Stomach (tissue), 8 donors: ENCODE measurements at regions not wholly inside any gene's neighbourhood (a gene's known extent, or its start where the extent isn't known, plus 50 kb on each side); places are given as distances from the start of the nearest gene placed in this dataset.
"Not testable (repeated sequence)": the region's sequence is repeated elsewhere in the genome, so short reads cannot be mapped to it uniquely, and the experiment has no call there.

Experiments used
- DNase-seq, 2 donors: peaks; one replicate each; pipeline versions ENCODE4 v3.0.0 to v3.0.0-alpha.2; 2013 to 2019
- H3K27ac ChIP-seq, 5 donors: fragments of 200-600 bp in 4 of 5; sonication (generic) in 4 of 5; one replicate each; pipeline ENCODE4 v1.5.1; 2013 to 2019; ENCODE audit warnings: mild to moderate bottlenecking in 1 of 5, moderate library complexity in 1 of 5
- H3K27me3 ChIP-seq, 3 donors: fragments of 200-600 bp; sonication (generic); one replicate each; pipeline ENCODE4 v1.5.1; 2017 to 2019; ENCODE audit warnings: mixed run types in 1 of 3
- H3K36me3 ChIP-seq, 4 donors: fragments of 200-600 bp; sonication (generic); 1 replicate in 3 of 4; 2 replicates in 1 of 4; pipeline ENCODE4 v1.5.1; 2016 to 2019
- H3K4me1 ChIP-seq, 4 donors: fragments of 200-600 bp; sonication (generic); one replicate each; pipeline ENCODE4 v1.5.1; 2016 to 2019
- H3K4me3 ChIP-seq, 4 donors: fragments of 200-600 bp; sonication (generic) in 3 of 4; one replicate each; pipeline ENCODE4 v1.5.1; 2016 to 2019; ENCODE audit warnings: mild to moderate bottlenecking in 1 of 4
- H3K9me3 ChIP-seq, 4 donors: fragments of 200-600 bp; sonication (generic); one replicate each; pipeline ENCODE4 v1.5.1; 2016 to 2019
- WGBS, 5 donors: extraction: QIAGEN DNeasy Blood & Tissue Kit in 3 of 5; methylation state at CpG; one replicate each; pipeline versions ENCODE4 v1.1.5 to v1.1.7; 2013 to 2018; 5-methylcytosine and 5-hydroxymethylcytosine counted together
- intact Hi-C: fragments of 100-400 bp; cut with DNase I; formaldehyde crosslinking; loops from one replicate; pipeline ENCODE4 v1.15.1; 2023; ENCODE audit warnings: low total_unique reads
- donor health status: healthy with polysubstance abuse.
- donor health status: Bipolar disorder and iron deficiency.
- donor health status: healthy.

DNA sequence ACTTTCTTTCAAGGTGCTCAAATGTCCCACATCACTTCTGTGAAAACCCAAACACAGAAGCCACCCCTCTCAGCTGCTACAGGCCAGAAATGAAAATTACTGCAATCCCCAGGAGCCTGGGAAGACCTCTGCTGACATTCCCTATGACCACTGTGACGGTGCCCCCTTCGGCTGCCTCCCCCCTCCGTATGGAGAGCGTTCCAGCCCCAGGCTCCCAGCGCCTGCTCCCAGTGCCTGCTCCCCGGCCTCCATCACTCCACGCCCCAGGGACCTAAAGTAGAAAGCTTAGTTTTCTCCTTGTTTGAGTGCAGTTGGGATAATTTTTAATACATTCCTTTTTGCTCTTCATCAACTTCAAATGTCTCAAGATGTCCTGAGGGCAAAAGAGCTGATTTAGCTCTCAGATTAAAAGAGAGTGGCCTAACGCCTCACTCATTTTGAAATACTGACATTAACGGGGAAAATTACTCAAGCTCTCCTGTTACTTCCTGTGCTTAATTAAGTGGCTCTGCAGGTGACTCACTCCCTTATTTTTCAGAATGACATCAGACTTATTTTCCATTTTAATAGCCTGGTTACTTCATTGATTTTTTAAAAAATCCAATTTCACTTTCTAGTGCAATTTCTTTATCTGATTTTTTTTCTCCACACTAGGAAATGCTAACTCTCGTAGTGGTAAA, 112.8 kb upstream of the PLGLB2 start:
- 85 to 91% (median 88%) methylated on average over 4 to 8 of the region's 10 CpGs for WGBS, 5 donors
- H3K9me3 ChIP-seq, H3K27ac ChIP-seq: not testable (repeated sequence)

DNA sequence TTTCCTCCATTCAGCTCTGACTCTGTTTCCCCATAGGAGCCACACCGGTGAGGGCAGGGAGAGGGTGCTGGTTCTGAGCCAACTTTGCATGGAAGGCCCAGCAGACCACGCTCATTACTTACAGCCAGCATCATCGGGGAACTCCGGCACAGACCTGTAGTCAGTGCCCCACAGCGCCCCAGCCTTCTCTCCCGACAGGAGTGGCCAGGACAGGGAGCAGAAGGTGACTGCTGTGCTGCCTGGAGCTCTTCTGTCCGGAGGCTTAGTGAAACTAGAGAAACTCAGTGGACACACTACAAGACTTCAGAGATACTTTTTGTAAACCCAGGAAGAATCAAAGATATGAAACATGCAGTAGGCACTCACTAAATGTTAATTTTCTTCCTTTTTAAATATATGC, 111.6 kb upstream of the PLGLB2 start:
- H3K4me1 ChIP-seq, H3K9me3 ChIP-seq, H3K27ac ChIP-seq, intact Hi-C loops, H3K4me3 ChIP-seq, H3K36me3 ChIP-seq, H3K27me3 ChIP-seq, DNase-seq: not testable (repeated sequence)
- WGBS, 5 donors: 83 to 90% (median 86%) methylated on average over 2 to 6 of the region's 7 CpGs

More for the DNA sequence above, 112.8 kb upstream of the PLGLB2 start:
- intact Hi-C loops, H3K4me1 ChIP-seq, H3K36me3 ChIP-seq, H3K4me3 ChIP-seq, H3K27me3 ChIP-seq, DNase-seq: not testable (repeated sequence)

DNA sequence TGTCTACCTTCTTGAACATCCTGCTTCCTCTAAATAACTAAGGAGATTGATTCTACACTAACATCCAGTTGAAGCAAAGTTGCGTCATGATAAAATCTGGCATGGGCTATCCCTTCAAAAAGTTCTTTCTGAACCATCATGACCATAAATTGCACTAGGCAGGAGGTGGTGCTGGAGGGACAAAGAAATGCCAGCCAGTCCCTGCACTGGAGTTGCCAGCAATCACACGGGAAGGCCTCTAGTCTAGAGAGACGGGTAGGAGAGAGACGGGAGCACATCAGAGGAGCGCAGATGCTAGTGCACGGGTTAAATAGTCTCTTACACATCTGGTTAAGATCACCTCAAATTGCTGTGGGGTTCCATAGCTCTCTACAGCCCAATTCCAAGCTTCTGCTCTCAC, 111.2 kb upstream of the PLGLB2 start:
- intact Hi-C loops, H3K27me3 ChIP-seq: not testable (repeated sequence)
- 62 to 93% (median 66%) methylated on average over 5 of the region's 6 CpGs for WGBS, 5 donors

DNA sequence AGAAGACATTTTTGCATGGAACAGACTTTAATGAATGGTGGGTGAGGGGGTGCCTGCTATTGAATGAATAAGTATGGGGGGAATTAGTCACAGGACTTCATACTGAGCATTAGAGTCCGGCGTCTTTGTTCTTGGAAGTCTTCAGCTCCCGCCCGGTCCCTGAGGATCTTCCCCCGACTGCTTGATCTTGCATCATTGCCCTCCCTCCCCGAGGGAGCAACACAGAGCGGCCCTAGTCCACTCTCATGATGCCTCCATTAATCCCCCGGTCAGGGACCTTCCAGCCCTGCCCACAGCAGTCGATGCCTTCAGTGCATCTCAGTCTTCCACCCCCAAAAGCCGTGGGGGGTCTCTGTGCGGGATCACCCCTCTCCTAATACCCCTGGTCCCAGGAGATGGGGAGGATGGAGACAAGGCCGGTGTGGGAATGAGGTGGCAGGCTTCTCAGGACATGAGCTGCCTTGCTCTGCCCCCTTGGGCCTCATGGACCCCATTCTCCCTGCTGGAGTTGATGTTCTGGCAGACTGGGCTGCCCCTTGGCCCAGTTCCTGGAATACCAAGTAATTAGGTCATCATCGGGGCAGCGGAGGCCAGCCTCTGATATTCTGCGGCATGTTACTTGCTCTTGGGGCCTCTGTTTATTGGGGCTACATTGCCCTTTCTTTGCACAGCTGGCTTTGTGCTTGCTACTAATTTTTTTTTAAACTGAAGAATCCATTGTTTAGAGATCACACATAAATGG, 110.5 kb upstream of the PLGLB2 start:
- peak in 1 of 2 donors; percentile 38 for DNase-seq
- H3K36me3 ChIP-seq, H3K4me3 ChIP-seq, H3K9me3 ChIP-seq, H3K4me1 ChIP-seq, H3K27me3 ChIP-seq, intact Hi-C loops, H3K27ac ChIP-seq: not testable (repeated sequence)
- WGBS, 5 donors: 78 to 85% (median 82%) methylated on average over 11 to 13 of the region's 15 CpGs

More for the DNA sequence above, 111.2 kb upstream of the PLGLB2 start:
- H3K36me3 ChIP-seq, H3K4me3 ChIP-seq, H3K9me3 ChIP-seq, DNase-seq, H3K4me1 ChIP-seq, H3K27ac ChIP-seq: not testable (repeated sequence)

DNA sequence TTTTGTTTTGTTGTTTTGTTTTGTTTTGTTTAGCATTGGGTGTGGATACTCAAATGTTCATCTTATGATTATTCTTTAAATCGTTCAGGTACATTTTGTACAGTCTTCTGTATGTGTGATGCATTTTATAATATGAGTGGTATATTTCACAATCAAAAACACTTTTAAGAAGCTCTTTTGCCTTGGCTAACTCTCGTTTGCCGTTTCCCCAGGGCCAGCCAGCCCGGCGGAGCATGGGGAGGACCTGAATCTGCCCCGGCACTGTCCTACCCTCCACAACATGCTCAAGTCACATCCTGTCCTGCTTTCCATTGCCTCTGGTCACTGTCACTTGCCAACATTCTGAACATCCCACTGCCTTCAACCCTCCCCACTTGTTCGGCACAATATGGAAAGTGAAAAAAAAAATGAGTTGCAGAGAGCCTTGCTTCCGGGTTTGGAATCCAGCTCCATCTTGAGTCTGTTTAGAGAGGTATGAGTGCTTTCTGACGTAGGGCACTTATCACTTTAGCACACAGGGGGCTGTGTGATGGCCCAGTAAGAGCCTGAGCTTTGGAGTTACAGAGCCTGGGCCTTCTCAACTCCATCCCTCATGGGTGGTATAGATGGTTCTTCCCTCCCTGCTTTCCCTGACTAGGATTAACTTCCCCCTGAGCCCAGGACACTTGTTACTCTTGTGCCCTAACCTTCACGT, 109.6 kb upstream of the PLGLB2 start:
- DNase-seq, H3K27ac ChIP-seq, H3K36me3 ChIP-seq, H3K27me3 ChIP-seq, intact Hi-C loops, H3K4me3 ChIP-seq, H3K4me1 ChIP-seq, H3K9me3 ChIP-seq: not testable (repeated sequence)
- 79 to 88% (median 83%) methylated on average over 9 to 10 of the region's 10 CpGs for WGBS, 5 donors

DNA sequence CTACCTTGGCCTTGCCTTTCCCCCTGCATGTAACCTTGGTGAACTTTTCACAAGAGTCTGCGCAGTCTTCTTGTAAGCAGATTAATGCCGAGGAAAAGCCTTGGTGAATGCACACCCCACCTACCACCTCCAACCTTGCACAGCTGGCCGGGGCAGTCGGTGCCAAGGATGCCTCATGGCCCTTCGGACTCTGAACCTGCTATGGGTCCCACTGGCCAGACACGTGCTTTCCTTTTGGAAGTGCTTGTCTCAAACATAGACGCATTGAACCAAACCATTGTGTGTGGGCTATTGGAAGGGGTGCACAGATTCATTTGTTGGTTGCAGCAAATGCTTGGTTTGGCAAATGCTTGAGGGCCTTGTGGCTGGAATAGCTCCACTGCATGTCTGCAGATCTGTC, 109.0 kb upstream of the PLGLB2 start:
- H3K4me1 ChIP-seq, H3K36me3 ChIP-seq, H3K27me3 ChIP-seq, H3K4me3 ChIP-seq, H3K9me3 ChIP-seq, DNase-seq, H3K27ac ChIP-seq, intact Hi-C loops: not testable (repeated sequence)
- WGBS, 5 donors: 90 to 100% (median 95%) methylated on average over 2 of the region's 7 CpGs; no CpG with 5 or more reads in 2 of the 5 donors

DNA sequence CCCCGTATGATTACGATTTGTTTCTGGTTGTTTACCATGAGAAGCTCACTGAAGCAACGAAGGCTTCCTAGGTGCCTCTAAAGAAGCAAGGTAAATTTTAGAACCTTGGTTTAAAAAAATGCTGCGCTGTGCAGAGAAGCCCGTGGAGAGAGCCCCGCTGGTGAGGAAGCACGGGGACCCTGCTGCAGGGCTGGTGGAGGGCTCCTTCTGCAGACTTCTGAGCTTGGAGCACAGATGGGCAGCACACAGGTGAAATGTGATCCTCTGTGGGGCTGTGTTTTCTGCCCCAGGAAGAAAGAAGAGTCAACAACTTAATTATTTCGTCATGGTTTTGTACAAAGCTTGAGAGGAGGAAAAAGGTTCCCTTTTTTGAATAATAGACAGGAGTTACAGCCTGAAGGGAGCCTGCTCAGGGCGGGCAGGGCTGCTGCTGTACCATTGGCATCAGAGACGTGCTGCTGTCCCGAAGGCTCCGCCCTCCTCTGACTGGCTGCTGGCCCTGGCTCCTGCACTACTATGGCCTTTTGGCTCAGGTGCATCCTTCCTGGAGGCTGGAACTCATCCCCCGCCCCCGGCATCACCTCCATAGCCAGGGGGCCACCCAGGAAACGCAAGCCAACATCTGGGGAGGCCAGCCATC, 108.0 kb upstream of the PLGLB2 start:
- H3K27me3 ChIP-seq, H3K4me3 ChIP-seq, H3K27ac ChIP-seq, H3K36me3 ChIP-seq, intact Hi-C loops, H3K9me3 ChIP-seq, H3K4me1 ChIP-seq, DNase-seq: not testable (repeated sequence)
- WGBS, 5 donors: 34 to 75% (median 52%) methylated on average over 6 to 11 of the region's 15 CpGs

DNA sequence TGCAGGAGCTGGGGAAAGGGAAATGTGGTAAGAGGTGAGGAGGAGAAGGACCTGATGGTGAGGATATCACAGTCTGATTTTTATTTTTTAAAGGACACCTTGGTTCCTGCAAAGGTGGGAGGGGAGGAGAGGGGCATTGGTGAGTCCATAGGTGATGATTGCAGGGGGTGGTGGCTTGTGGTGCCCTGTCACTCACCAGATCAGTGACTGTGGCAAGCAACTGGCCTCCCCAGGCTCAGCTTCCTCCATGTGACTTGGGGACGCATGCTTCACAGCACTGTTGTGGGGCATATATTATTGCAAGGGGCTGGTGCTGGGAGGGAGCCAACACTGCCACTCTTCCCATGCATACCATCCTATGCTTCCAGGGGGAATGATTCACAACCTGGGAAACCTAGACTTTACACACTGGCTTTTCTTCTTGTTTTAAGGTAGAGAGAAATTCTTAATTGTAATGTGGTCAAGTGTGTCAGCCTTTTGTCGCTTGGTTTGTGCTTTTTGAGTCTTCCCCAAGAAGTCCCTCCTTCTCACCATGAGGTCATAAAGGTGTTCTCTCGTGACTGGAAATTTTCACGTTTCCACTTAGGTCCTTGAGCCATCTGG, 106.8 kb upstream of the PLGLB2 start:
- H3K27ac ChIP-seq, H3K4me3 ChIP-seq, DNase-seq, H3K27me3 ChIP-seq, H3K9me3 ChIP-seq, intact Hi-C loops, H3K4me1 ChIP-seq, H3K36me3 ChIP-seq: not testable (repeated sequence)
- 87 to 93% (median 89%) methylated on average over 3 to 4 of the region's 4 CpGs for WGBS, 5 donors

DNA sequence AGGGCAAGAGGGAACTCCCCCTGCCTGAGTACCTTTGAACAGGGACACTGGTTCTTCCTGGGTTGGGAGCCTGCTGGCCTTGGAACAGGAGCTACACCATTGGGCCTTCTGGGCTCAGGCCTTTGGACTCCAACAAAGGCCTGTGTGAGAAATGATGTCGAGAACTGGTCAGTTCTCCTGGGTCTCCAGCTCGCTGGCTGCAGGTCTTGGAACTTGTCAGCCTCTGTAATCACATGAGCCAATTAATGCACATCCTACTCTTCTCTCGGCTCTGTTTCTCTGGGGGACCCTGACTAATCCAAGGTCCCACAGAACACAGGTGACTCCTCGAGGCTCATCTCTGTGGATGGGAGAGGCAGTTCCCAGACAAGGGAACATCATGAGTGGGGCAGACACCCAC, 104.7 kb upstream of the PLGLB2 start:
- H3K4me3 ChIP-seq, H3K9me3 ChIP-seq, H3K27me3 ChIP-seq, DNase-seq, H3K27ac ChIP-seq, H3K36me3 ChIP-seq, intact Hi-C loops, H3K4me1 ChIP-seq: not testable (repeated sequence)
- 98 to 100% (median 99%) methylated on average over 1 to 4 of the region's 4 CpGs; no CpG with 5 or more reads in 1 of the 5 donors for WGBS, 5 donors

DNA sequence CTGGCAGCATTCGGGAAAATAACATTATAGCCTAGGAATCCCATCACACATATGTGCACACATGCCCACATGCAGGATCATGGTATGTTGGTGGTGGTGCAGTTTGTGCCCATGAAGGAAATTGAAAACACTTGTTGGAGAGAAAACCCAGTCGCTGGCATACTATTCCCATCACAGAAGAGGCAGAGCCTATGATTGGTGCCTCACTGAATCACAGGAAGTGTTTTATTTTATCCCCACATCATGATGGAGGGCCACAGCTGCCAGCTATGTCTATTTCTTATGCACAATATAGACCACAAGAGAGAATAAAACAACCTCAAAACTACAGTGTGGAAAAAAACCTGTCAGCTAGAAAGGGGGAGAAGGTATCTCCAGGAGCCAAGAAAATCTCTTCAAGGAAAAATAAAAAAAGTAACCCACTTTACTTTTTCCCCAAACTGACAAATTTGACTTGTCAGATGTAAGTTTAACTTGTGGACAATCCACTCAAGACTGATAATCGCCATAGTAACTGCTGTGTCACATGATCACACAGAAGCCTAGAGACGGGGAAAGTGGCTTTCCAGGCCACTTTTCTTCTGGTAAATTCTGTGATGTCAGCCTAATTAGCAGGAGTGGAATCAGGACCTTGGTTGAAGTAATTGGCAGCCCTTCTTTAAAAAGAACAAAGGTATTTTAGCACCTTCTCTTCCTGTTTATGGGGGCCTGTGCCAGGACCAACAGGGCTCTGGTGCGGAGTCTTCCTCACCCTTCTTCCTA, 100.0 kb upstream of the PLGLB2 start:
- H3K27me3 ChIP-seq, H3K4me1 ChIP-seq, H3K4me3 ChIP-seq, H3K27ac ChIP-seq, H3K9me3 ChIP-seq, intact Hi-C loops, H3K36me3 ChIP-seq, DNase-seq: not testable (repeated sequence)
- 24 to 46% (median 44%) methylated on average over 2 to 4 of the region's 5 CpGs; no CpG with 5 or more reads in 1 of the 5 donors for WGBS, 5 donors

DNA sequence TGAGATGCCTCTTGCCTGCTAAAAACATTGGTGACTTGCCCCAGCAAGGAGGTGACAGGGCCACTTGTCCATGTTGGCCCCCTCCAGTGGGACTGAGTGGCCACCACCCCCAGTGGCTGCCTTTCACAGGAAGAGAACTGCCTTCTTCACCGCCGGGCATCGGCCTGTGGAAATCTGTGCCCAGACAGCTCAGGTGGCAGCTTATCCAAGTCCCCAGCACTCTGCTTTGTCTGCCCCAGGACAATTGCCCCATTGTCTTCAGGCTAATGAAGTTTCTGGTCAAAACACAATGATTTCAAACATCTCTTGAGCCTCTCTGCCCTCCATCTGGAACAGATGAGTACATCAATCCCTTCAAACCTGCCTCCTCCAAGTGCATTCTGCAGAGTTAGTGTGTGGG, 99.1 kb upstream of the PLGLB2 start:
- H3K4me3 ChIP-seq, H3K4me1 ChIP-seq, DNase-seq, H3K36me3 ChIP-seq, H3K9me3 ChIP-seq, H3K27ac ChIP-seq, intact Hi-C loops, H3K27me3 ChIP-seq: not testable (repeated sequence)
- WGBS, 5 donors: no CpG with 5 or more reads among the region's 3 CpGs
